ENCODE measurements at regions not wholly inside any gene's neighbourhood (a gene's known extent, or its start where the extent isn't known, plus 50 kb on each side); places are given as distances from the start of the nearest gene placed in this dataset.

DNA sequence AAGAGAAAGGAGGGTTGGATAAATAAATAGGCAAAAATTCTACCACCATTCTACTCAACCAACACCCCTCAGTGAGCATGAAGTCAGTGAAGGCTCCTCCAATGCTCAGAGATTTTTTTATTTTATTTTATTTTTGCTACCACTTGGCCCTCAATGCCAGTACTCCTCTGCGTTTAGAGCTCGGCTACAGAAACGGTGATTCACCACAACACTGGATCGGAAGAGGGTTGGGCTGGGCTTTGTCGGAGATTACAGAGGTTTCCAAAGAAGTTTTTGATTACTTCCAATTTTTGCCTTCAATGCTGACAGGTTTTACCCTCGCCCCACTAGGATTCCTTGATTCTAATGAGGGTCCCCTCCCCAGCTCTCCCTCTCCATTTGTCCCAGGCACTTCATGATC is 1027.2 kb upstream of the TMEM132C start:
- H3K27ac ChIP-seq (ENCODE audit: low read depth, low read length, poor library complexity, severe bottlenecking): no peak overlapping the region
- H3K36me3 ChIP-seq (ENCODE audit: insufficient read depth, low read length): no peaks in the 10 kb centered on the region
- ChIA-PET CTCF (ENCODE audit: unreplicated experiment) (no interaction called here), POLR2A (no interaction called here)
- intact Hi-C loops (cut with micrococcal nuclease; ENCODE audit: unreplicated experiment): no loop called here
- no peaks in the 10 kb centered on the region for H3K9me2 ChIP-seq (ENCODE audit: insufficient read depth, low read length)
- TF ChIP-seq, protein P1, sequence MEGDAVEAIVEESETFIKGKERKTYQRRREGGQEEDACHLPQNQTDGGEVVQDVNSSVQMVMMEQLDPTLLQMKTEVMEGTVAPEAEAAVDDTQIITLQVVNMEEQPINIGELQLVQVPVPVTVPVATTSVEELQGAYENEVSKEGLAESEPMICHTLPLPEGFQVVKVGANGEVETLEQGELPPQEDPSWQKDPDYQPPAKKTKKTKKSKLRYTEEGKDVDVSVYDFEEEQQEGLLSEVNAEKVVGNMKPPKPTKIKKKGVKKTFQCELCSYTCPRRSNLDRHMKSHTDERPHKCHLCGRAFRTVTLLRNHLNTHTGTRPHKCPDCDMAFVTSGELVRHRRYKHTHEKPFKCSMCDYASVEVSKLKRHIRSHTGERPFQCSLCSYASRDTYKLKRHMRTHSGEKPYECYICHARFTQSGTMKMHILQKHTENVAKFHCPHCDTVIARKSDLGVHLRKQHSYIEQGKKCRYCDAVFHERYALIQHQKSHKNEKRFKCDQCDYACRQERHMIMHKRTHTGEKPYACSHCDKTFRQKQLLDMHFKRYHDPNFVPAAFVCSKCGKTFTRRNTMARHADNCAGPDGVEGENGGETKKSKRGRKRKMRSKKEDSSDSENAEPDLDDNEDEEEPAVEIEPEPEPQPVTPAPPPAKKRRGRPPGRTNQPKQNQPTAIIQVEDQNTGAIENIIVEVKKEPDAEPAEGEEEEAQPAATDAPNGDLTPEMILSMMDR (conservative IDR thresholded peaks at IDR 0.05; ENCODE audit: low read length): no peak
- TF ChIP-seq EZH2phosphoT487 (IDR thresholded peaks at IDR 0.05; ENCODE audit: borderline replicate concordance, low read depth, low read length): no peak
- no peak for DNase-seq (ENCODE audit: low spot score)
- H3K9me3 ChIP-seq (ENCODE audit: low read length): no peaks in the 10 kb centered on the region
- H3K4me3 ChIP-seq (ENCODE audit: low read depth, low read length, poor library complexity, severe bottlenecking): no peak overlapping the region
- H3K79me2 ChIP-seq (ENCODE audit: insufficient read depth, low read depth, low read length): no peaks in the 10 kb centered on the region
- H4K20me1 ChIP-seq (ENCODE audit: insufficient read depth, low read length): no peaks in the 10 kb centered on the region
- no peaks in the 10 kb centered on the region for H3K4me1 ChIP-seq (ENCODE audit: insufficient read depth, low read length, poor library complexity, severe bottlenecking)
- no TSS peak for BruUV-seq (replicated peaks)
- no peak overlapping the region for H2AFZ ChIP-seq (ENCODE audit: low read length)
- H3K4me2 ChIP-seq (ENCODE audit: low read length): no peak overlapping the region

DNA sequence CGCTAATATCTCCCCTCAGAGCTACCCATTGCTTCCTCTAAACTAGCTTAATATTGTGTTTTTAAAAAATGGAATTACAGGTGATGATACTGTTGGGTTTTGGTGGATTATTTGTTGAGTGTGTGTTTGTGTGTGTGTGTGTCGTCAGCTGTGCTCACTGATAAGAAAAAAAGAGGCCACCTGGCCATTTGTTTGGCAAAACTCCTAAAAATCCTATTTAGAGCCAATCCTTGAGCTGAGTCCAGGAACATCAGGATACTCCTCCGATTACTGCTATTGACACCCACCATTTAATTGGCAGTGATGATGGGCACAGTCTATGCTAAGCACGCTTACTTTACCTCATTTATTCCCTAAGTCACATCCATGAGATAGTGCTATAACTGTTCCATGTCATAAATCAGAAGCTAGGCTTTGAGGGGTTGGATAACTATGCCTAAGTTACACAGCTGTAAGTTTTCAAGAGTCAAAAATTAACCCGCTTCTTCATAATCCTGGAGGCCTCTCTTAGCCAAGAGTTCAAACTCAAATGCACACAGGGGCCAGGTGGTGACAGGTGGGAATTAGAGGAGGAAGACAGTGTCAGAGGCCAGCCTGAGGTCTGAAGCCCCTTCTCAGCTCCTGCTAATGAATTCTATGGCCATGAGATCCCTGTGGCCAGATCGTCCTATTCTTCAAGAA is 1026.6 kb upstream of the TMEM132C start:
- no peaks in the 10 kb centered on the region for H3K9me3 ChIP-seq (ENCODE audit: low read length)
- intact Hi-C loops (cut with micrococcal nuclease; ENCODE audit: unreplicated experiment): no loop called here
- no peak for DNase-seq (ENCODE audit: low spot score)
- ChIA-PET CTCF (ENCODE audit: unreplicated experiment) (interaction anchor here (0.6 kb wide), 1 partner anchor 882 kb away, joined by 6 read pairs; no protein-coding TSS in a partner anchor), POLR2A (no interaction called here)
- H3K9me2 ChIP-seq (ENCODE audit: insufficient read depth, low read length): no peaks in the 10 kb centered on the region
- H3K27ac ChIP-seq (ENCODE audit: low read depth, low read length, poor library complexity, severe bottlenecking): no peak overlapping the region
- H3K79me2 ChIP-seq (ENCODE audit: insufficient read depth, low read depth, low read length): no peaks in the 10 kb centered on the region
- H3K4me2 ChIP-seq (ENCODE audit: low read length): no peak overlapping the region
- TF ChIP-seq, protein P1 (conservative IDR thresholded peaks at IDR 0.05; ENCODE audit: low read length): no peak
- no peak for TF ChIP-seq EZH2phosphoT487 (IDR thresholded peaks at IDR 0.05; ENCODE audit: borderline replicate concordance, low read depth, low read length)
- H2AFZ ChIP-seq (ENCODE audit: low read length): no peak overlapping the region
- no TSS peak for BruUV-seq (replicated peaks)
- no peaks in the 10 kb centered on the region for H3K4me1 ChIP-seq (ENCODE audit: insufficient read depth, low read length, poor library complexity, severe bottlenecking)
- no peaks in the 10 kb centered on the region for H4K20me1 ChIP-seq (ENCODE audit: insufficient read depth, low read length)
- H3K36me3 ChIP-seq (ENCODE audit: insufficient read depth, low read length): no peaks in the 10 kb centered on the region
- H3K4me3 ChIP-seq (ENCODE audit: low read depth, low read length, poor library complexity, severe bottlenecking): no peak overlapping the region

DNA sequence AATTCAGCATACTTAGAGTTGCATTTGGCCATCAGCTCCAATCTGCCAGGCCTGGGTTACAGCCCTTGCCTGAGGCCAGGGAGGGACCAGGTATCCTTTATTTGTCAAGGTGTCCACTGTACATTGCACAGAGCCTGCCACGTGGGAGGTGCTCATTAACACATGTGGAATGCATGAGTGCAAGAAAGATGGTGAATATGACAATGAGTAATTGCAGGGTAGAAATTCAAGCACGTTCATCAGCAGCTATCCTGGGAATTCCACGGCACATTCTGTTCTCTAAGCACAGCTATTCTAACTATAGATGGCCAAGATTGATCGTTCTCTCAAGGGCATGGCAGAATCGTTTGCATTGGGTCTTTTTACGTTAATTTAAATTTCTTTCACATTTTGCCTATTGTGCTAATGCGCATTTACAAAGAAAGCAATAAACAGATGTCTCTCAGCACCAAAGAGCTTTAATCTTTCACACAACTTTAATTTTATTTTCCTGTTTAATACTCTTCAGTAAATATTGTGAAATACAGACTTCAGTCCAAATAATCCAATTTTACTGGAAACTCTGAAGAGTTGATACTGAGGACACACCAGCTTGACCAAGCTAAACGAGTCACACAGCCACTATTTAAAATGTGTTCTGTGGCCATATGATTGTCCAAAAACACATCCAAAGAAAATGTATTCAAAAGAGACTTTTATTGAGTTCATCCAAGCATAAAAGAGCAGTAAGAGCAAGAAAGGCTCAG is 1025.7 kb upstream of the TMEM132C start:
- no peak overlapping the region for H3K27ac ChIP-seq (ENCODE audit: low read depth, low read length, poor library complexity, severe bottlenecking)
- CTCF ChIA-PET (ENCODE audit: unreplicated experiment): interaction anchor here (0.6 kb wide), 1 partner anchor 883 kb away, joined by 6 read pairs; no protein-coding TSS in a partner anchor
- no peaks in the 10 kb centered on the region for H4K20me1 ChIP-seq (ENCODE audit: insufficient read depth, low read length)
- POLR2A ChIA-PET: no interaction called here
- no peaks in the 10 kb centered on the region for H3K79me2 ChIP-seq (ENCODE audit: insufficient read depth, low read depth, low read length)
- no peaks in the 10 kb centered on the region for H3K9me2 ChIP-seq (ENCODE audit: insufficient read depth, low read length)
- TF ChIP-seq EZH2phosphoT487 (IDR thresholded peaks at IDR 0.05; ENCODE audit: borderline replicate concordance, low read depth, low read length): no peak
- TF ChIP-seq, protein P1 (conservative IDR thresholded peaks at IDR 0.05; ENCODE audit: low read length): no peak
- no peak overlapping the region for H3K4me2 ChIP-seq (ENCODE audit: low read length)
- intact Hi-C loops (cut with micrococcal nuclease; ENCODE audit: unreplicated experiment): no loop called here
- no peaks in the 10 kb centered on the region for H3K9me3 ChIP-seq (ENCODE audit: low read length)
- no peak overlapping the region for H2AFZ ChIP-seq (ENCODE audit: low read length)
- DNase-seq (ENCODE audit: low spot score): no peak
- no peaks in the 10 kb centered on the region for H3K36me3 ChIP-seq (ENCODE audit: insufficient read depth, low read length)
- H3K4me1 ChIP-seq (ENCODE audit: insufficient read depth, low read length, poor library complexity, severe bottlenecking): no peaks in the 10 kb centered on the region
- no TSS peak for BruUV-seq (replicated peaks)
- H3K4me3 ChIP-seq (ENCODE audit: low read depth, low read length, poor library complexity, severe bottlenecking): no peak overlapping the region
